Stimulated activated CD8-positive, alpha-beta memory T cell treated with anti-CD3 and anti-CD28 coated beads, Interleukin-12 subunit alpha, Interleukin-12 subunit beta, amount 100 ng/mL, for 1 hour (primary cell): ENCODE measurements at regions not wholly inside any gene's neighbourhood (a gene's known extent, or its start where the extent isn't known, plus 50 kb on each side); places are given as distances from the start of the nearest gene placed in this dataset.

Source experiments
- DNase-seq: peaks from one replicate; pipeline ENCODE4 v3.0.0-alpha.2; 2020; ENCODE audit warnings: low read depth

GRCh38 chr3:22225161-22225560 is 474.2 kb upstream of the ZNF385D start:
- no peak for DNase-seq

- no peak for DNase-seq
Measured at GRCh38 chr3:22228705-22229104, 477.7 kb upstream of the ZNF385D start.

GRCh38 chr3:22231061-22231460 is 480.1 kb upstream of the ZNF385D start:
- DNase-seq, result no peak

GRCh38 chr3:22236490-22237270 is 485.7 kb upstream of the ZNF385D start:
- DNase-seq, result no peak

GRCh38 chr3:22239011-22239410 is 488.0 kb upstream of the ZNF385D start:
- no peak for DNase-seq

- DNase-seq, result no peak
Measured at GRCh38 chr3:22241110-22241509, 490.1 kb upstream of the ZNF385D start.

GRCh38 chr3:22244761-22245521 is 493.9 kb upstream of the ZNF385D start:
- DNase-seq, result no peak

- no peak for DNase-seq
Measured at GRCh38 chr3:22245811-22246583, 495.0 kb upstream of the ZNF385D start.

- DNase-seq, result no peak
Measured at GRCh38 chr3:22249658-22250057, 498.6 kb upstream of the ZNF385D start.

GRCh38 chr3:22257252-22257651 is 506.2 kb upstream of the ZNF385D start:
- no peak for DNase-seq

GRCh38 chr3:22262386-22262785 is 511.4 kb upstream of the ZNF385D start:
- no peak for DNase-seq

GRCh38 chr3:22263042-22263441 is 512.0 kb upstream of the ZNF385D start:
- DNase-seq, result no peak

- DNase-seq, result no peak
Measured at GRCh38 chr3:22265403-22265802, 514.4 kb upstream of the ZNF385D start.

- DNase-seq, result no peak
Measured at GRCh38 chr3:22269831-22270230, 518.8 kb upstream of the ZNF385D start.

- DNase-seq, result no peak
Measured at GRCh38 chr3:22276351-22276750, 525.3 kb upstream of the ZNF385D start.

- no peak for DNase-seq
Measured at GRCh38 chr3:22284559-22284958, 533.5 kb upstream of the ZNF385D start.

GRCh38 chr3:22288756-22289155 is 537.7 kb upstream of the ZNF385D start:
- DNase-seq, result no peak

GRCh38 chr3:22292681-22293080 is 541.7 kb upstream of the ZNF385D start:
- DNase-seq, result no peak

GRCh38 chr3:22296601-22297000 is 545.6 kb upstream of the ZNF385D start:
- DNase-seq, result no peak

- no peak for DNase-seq
Measured at GRCh38 chr3:22297436-22297835, 546.4 kb upstream of the ZNF385D start.

GRCh38 chr3:22306454-22306853 is 555.4 kb upstream of the ZNF385D start:
- DNase-seq, result no peak

- no peak for DNase-seq
Measured at GRCh38 chr3:22308871-22309270, 557.9 kb upstream of the ZNF385D start.

GRCh38 chr3:22315925-22316324 is 564.9 kb upstream of the ZNF385D start:
- DNase-seq, result no peak
